HG03097 (cell line): ENCODE measurements at regions not wholly inside any gene's neighbourhood (a gene's known extent, or its start where the extent isn't known, plus 50 kb on each side); places are given as distances from the start of the nearest gene placed in this dataset.
A peak's percentile ranks its signal among the peaks of the same experiment; 100 is the strongest.

ENCODE experiments used
- ATAC-seq: cut with Tn5 transposase; IDR thresholded peaks from one replicate; pipeline ENCODE4 v1.9.1; 2021; ENCODE audit not compliant: unreplicated experiment, low FRiP score

DNA sequence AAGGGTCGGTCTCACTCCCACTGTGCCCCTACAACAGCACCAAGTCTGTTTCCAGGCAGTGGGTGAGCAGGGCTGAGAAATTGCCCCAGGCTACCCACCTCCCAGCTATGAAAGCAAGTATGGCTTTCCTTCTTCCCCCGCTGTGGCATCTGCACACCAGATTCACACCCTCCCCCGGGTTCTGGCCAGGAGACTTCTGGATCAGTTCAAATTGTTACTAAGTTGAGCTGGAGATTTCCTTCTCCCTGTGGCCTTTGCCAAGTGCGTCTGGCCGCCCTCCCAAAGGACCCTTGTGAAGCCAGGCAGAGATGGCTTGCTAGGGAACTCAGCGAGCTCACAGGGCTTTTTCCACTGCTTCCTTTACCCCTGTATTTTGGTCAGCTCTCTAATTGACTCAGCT is 555.4 kb downstream of the SH2D4B start:
- no peak for ATAC-seq

DNA sequence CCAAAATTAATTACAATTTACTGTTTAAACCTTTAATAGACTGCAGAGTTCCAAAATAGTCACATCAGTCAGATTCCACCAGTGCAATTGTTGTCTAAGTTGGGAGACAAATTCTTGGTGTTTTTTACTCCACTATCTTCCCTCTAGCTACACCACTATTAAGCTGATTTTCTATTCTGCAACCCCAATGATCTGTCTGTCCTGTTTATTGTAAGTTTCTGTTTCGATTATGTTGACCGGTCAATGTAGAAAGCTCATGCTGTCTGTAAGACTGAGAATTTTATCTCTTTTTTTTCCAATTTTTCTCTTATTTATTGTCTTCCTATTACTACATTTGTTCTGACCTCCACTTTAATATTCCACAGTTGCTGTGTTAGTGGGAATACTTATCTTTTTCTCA is 557.5 kb downstream of the SH2D4B start:
- no peak for ATAC-seq

DNA sequence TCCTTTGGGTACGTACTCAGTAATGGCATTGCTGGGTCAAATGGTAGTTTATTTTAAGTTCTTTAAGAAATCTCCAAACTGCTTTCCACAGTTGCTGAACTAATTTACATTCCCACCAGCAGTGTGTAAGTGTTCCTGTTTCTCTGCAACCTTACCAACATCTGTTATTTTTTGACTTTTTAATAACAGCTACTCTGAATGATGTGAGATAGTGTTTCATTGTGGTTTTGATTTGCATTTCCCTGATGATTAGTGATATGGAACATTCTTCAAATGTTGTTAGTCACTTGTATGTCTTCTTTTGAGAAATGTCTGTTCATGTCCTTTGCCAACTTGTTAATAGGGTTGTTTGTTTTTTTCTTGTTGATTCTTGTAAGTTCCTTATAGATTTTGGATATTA is 558.9 kb downstream of the SH2D4B start:
- ATAC-seq, result no peak

DNA sequence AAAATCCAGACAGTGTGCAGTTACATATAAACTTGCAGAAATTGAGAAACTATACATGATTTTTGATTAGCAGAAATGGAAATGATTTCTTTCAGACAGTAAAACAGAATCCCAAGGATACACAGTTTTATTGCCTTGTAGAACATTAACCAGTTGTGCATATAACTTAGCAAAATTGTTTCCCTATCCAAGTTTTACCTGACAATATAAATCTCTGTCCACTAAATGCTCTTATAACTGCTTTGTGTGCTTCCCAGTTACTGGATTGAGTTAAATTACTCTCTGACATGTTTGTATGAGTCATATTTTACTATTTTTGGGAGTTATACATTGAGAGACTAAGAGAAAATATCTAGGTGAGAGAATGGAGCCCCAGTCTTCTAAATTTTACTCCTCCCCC is 563.4 kb downstream of the SH2D4B start:
- ATAC-seq, result no peak

DNA sequence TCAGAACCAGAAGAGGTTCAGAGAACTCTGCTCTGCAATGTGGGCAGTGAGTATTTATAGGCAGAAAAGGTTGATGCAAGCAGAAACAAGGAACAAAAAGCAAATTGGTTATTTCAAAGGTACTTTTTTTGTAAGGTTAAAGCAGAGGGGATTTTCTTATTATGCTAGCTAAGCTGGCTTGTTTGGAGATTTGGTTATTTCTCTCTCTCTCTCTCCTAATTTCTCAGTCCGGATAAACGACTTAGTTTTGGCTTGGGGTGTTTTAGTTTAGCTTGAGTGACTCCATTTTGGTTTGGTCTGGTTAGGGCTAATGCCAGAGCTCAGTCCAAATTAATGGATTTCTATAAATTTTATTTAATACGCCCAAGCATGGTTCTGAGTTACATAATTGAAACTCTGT is 566.8 kb downstream of the SH2D4B start:
- no peak for ATAC-seq

DNA sequence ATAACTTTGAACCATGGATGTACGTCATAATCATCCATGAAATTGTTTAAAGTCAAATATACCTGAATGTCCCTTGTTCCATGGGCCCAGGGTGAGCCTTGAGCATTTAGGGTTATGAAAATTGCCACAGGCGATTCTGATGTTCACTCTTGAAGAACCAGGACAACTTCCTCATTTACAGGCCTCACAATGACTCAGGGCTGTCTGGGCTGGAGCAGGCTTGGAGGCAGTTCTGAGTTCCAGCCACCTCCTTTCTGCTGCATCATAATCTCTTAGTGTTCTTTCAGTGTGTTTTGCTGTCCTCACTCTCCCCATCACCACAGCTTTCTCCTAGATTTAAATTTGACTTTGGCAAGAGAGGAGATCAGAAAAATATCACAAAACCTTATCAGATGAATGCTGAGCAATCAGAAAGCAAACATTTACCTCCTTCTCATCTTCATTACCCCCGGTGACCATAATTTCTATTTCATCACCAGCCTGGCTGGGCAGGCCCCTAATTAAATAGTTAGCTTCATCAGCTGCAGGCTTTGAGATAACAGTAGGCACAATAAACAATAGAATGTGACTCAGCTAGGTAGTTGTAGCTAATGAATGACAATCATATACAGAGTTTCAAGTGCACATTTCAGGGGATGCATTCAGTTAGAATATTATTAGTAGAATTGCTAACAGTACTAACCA is 571.0 kb downstream of the SH2D4B start:
- peak; percentile 82 for ATAC-seq

DNA sequence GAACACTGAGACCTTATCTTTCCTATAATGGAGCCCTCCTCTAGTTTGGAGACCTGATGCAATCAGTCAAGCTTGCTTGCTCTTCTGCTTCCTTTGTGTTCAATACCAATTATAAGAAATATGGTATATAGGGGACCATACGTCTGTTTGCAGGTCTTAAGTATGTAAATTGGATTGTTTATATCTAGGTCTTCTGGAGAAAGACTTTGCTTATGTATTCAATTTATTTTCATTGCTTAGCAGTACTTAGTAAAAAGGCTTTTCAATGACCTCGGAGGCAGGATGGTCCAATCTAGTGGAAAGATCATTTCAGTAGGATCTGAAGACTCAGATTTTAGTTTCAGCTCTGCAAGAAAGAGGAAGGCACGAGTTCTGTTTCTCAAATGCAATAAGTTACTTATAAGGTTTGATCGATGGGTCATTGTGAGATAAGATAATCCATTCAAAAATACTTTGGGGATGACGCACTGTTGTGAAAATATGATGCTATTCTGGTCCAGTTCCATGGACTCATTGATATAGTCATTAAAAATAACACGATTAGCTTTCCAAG is 571.6 kb downstream of the SH2D4B start:
- ATAC-seq, result no peak

DNA sequence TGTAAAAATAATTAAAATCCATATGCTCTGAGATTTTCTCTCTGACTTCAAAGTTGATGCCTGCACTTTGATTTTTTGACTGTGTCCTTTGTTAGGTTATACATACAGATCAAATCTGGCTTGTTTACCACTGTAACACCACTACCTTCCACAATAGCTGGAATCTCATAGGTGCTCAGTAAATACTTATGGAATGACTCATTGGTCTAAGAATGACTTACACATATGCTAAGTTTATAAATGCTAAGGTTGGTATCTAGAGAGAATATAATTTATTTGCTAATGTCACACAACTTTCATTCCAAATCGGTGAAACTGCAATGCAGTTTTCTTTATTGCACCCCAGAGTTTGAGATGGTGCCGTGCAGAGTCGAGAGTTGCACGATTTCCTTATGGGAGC is 578.5 kb downstream of the SH2D4B start:
- no peak for ATAC-seq

DNA sequence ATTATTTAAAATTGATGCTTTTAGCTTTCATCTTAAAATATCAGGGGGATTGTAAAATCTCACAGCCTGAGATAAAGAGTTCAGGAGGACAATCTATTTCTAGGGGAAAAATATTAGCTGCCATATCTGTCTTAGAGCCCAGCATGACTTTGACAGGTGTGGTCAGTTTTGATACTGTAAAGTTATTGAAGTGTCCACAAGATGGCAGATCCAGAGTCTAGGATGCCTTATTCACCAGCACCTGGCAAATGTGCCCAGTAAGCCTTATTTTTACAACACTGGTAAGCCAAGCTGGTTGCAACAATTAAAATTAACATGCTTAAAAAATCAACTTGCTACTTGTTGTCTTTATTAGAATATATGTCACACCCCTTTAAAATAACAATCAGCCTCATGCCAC is 579.3 kb downstream of the SH2D4B start:
- no peak for ATAC-seq

DNA sequence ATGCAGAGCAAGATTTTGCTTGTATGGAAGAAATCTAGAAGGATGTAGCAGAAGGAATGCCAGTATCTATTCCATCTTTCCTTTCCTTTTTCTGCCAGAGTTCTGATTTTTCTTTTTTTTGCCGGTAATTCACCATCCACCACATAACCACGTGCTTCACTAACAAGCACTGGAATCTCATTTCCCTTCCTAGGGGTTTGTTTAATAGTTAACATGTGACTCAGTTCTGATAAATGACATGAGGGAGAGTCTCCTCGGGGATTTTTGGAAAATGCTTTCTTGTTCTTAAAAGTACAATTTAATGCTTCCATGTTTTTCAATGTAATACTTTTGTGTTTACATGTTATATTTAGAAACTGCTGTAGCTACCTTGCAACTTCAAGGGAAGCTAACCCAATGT is 590.2 kb downstream of the SH2D4B start:
- no peak for ATAC-seq

DNA sequence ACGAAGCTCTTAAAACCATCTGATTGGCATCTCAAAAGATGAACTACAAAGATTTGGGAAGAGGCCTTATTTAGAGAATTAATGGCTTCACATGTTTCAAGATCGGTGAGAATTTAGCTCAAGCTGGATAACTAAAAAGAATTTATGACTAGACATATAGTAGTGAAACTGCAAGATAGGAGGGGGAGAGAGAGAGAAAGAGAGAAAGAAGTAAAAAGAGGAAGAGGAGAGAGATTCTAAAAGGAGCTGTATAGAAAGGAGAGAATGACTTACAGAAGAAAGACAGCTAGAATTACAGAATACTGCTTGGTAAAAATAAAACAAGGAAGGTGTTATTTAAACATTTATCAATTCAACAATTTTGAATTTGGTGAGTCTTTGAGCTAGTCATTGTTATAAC is 592.3 kb downstream of the SH2D4B start:
- no peak for ATAC-seq

DNA sequence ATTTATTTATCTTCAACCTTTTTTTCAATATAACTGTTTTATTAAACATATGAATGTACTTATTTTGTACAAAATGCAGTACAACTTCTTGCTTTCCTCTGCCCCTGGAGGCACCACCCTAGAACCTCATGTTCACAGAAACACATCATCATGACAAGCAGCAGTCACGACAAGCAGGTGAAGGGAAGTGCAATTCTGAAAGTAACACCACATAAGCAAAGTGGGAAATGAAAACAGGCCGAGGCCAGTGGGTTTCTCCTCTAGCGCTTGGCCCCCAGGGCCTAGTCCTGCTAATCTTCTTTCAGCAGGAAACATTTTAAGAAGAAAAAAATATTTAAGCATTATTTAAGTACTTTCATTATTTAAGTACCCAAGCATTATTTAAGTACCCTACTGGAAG is 598.1 kb downstream of the SH2D4B start:
- ATAC-seq, result peak; percentile 98

DNA sequence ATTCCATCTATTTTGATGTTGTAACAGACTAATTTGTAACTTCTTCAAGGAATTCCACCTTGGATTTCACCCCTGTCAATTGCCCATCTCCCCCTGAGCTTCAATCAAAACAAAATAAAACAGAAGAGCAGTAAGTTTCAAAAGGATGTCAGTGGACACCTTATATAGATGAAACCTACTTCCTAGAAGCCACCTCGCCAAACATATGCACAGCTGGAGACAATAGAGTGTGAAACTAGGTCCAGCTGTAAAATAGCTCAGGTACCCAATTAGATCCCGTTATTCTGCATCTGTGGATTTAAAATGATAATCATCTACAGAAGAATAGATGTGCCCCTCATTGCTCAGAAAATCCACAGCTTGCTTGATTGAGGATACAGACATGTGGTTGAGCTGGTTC is 598.6 kb downstream of the SH2D4B start:
- ATAC-seq, result peak; percentile 31

DNA sequence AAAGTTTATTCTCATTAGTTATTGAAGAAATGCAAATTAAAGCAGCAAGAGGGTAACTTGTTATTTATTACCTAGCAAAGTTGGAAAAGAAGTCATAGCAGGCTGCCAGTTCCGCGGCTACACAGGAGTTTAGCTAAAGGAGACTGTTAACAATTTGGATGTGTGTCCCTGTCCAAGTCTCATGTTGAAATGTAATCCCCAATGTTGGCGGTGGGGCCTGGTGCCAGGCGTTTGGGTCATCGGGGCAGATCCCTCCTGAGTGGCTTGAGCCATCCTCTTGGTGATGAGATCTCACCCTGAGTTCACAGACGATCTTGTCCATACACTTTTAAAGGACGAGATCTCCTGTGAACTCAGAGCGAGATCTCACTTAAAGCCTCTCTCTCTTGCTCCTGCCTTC is 608.3 kb downstream of the SH2D4B start:
- no peak for ATAC-seq

DNA sequence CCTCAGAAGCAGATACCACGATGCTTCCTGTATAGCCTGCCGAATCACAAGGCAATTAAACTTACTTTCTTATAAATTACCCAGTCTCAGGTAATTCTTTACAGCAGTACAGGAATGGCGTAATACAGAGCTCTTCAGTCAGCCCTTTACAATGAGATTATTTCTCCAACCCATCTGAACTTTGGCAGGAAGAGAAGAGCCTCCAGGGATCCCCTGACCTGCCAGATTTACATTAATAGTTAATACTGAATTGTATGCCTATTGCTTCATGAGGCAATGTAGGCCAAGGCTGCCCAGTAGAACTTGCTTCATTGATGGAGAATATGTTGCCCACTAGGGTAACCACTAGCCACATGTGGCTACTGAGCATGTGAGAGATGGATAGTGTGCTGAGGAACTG is 608.7 kb downstream of the SH2D4B start:
- ATAC-seq, result no peak

DNA sequence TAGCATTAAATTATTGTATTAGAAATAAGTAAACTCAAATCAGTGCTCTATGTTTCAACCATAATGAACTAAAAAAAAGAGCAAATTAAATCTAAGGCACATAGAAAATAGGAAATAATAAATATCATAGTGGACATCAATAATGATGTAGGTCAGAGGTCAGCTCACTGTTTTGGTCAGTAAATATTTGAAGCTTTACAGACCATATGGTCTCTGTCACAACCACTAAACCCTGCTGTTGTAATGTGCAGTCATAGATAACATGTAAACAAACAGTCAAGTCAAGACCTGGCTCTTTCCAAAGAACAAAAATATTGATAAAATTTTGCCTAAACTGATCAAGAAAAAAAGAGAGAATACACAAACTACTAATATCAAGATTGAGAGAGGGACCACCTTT is 615.0 kb downstream of the SH2D4B start:
- no peak for ATAC-seq

DNA sequence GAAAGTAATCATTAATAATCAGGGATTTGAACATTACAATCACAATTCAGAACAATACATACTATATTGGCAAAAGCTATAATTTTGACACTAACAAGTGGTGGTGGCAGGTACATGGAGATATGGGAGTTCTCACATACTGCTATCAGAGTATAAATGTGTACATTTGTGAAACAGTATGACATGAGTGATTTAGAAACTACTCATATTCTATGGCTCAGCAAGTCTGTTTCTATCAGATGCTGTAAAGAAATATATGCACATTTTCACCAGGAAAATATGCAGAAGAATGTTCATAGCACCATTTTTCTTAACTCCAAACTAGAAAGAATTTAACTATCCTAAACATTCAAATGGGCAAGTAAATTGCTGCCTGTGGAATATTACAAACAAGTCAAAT is 620.0 kb downstream of the SH2D4B start:
- ATAC-seq, result no peak

DNA sequence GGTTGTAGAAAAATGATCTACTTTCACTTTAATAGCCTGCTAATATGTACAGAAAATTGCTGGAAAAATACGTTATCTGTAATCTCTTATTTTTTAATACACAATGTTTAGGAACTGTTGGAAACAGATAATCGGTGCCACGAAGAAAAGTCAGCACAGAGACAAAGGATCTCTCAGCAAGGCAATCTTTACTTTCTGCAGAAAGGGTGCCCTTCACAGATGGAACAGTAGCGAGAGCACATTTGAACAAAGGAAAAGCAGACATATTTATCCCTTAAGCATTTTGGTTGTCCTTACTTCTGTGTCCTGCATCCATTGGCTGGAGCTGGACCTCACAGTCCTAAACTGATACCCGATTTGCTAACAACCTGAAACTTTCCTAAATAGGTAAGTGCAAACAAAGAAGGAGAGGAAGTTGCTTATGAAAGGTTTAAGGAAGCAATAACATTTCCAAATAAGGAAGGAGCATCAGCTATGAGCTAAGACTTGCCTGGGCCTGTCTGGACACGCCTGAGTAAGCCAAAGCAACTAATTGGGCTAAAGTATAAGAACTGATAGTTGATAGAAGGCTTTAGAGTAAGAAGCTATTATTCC is 640.0 kb downstream of the SH2D4B start:
- no peak for ATAC-seq

DNA sequence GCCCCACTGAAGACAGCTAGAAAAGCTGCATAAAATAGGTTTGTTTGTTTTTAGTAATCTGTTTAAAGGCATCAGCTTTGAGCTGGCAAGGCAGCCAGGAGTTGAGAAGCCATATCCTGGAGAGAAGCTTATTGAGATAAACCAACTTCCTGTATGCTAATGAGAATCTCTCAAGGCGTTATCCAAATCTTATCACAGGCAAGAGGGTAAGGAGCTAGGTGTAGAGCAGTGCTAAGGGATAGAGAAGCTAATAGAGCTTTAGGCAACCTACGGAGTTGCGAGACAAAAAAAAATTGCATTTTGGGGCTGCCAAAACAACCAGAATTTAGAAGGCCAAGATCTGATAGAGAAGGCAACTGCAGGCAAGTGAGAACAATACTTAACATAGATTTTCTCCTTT is 641.6 kb downstream of the SH2D4B start:
- no peak for ATAC-seq

DNA sequence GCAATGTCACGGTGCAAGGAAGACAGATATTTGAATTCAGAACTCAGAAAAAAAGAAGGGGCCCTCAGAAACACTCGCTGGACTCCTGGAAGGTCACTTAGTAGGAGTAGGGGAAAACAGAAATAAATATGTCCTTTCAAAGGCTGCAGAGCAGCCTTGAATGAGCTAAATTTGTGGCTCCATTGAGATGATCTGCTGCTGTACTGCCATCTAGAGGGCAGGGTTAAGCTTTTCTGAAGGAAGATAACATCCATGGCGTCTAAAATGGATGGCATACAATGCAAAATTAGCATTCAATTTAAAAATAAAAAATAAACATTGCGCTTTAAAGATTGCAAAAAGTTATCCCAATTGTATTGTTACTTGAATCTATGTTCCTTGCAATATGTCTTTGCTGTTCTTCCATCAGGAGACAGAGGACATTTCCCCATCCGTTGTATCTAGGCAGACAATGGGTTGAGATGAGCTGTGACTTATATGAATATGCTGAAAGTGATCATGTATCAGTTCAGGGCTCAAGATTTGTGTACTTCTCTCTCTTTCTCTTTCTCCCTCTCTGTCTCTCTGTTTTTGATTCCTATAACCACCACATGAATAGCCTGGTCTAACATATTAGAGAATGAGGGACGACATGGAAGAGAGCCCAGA is 642.2 kb downstream of the SH2D4B start:
- peak; percentile 82 for ATAC-seq

DNA sequence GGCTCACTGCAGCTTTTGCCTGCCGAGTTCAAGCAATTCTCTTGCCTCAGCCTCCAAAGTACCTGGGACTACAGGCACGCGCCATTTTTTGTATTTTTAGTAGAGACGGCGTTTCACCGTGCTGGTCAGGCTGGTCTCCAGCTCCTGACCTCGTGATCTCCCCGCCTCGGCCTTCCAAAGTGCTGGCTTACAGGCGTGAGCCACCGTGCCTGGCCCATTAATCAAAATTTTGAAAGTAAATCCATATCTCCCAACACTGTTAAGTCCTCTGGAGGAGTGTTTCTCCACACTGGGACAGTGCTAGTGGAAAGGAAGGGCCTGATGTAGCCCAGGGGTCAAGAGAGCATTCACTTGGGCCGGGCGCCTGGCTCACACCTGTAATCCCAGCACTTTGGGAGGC is 644.6 kb downstream of the SH2D4B start:
- no peak for ATAC-seq

DNA sequence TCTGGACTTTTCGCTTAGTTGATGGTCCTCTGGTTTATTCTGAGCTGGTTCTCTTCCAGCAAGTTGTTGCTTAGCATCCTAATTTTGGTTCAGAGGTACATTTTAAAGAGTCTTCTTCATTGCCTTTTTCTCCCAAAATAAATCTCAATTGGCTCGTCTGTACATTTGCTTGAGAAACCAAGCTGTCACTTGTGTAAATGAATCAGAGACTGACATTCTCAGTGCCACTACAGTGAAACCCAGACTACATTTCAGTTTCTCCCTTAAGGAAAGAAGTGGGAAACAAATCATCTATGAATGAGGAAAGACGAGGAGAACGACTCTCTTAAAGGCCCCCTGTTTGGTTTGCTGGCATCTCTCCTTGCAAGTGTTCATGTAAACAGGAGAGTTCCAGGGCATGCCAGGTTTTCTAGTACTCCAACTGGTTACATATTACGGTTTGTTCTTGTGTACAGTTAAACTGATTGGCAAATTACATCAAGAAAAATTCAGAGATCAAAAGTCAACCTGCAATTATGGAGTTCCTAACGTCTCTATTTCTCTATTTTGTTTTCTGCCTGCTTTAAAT is 654.6 kb downstream of the SH2D4B start:
- ATAC-seq, result no peak
